ENCODE measurements at regions not wholly inside any gene's neighbourhood (a gene's known extent, or its start where the extent isn't known, plus 50 kb on each side); places are given as distances from the start of the nearest gene placed in this dataset.

GRCh38 chr7:54159088-54159487 lies 383.1 kb upstream of the VSTM2A start:
- in situ Hi-C loops (cut with MboI) = no loop called here
- SMC1A ChIA-PET (ENCODE audit: uncharacterized antibody, unreplicated experiment) = no interaction called here
- ATAC-seq = no peak

More at GRCh38 chr7:54159088-54159487, 383.1 kb upstream of the VSTM2A start:
- POLR2A ChIA-PET = no interaction called here
- CTCF ChIA-PET = no interaction called here
- TF ChIP-seq SRF (IDR thresholded peaks at IDR 0.05; ENCODE audit: low read depth in 2 of 2, low read length in 2 of 2) = no peak
- TF ChIP-seq, protein P1, sequence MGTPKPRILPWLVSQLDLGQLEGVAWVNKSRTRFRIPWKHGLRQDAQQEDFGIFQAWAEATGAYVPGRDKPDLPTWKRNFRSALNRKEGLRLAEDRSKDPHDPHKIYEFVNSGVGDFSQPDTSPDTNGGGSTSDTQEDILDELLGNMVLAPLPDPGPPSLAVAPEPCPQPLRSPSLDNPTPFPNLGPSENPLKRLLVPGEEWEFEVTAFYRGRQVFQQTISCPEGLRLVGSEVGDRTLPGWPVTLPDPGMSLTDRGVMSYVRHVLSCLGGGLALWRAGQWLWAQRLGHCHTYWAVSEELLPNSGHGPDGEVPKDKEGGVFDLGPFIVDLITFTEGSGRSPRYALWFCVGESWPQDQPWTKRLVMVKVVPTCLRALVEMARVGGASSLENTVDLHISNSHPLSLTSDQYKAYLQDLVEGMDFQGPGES (IDR thresholded peaks at IDR 0.05) = no peak
- TF ChIP-seq ASH2L (IDR thresholded peaks at IDR 0.05; ENCODE audit: borderline replicate concordance, low read depth) = no peak
- no peak for TF ChIP-seq KLF5 (IDR thresholded peaks at IDR 0.05; ENCODE audit: partially characterized antibody)
- TF ChIP-seq USF2 (IDR thresholded peaks at IDR 0.05; ENCODE audit: borderline replicate concordance, low read depth, low read length) = no peak
- TF ChIP-seq BMI1 (IDR thresholded peaks at IDR 0.05; ENCODE audit: borderline replicate concordance) = no peak
- TF ChIP-seq STAT1 (conservative IDR thresholded peaks at IDR 0.05) = no peak
- no peak for TF ChIP-seq SREBF2 (IDR thresholded peaks at IDR 0.05; ENCODE audit: low read length)
- no peak for TF ChIP-seq CBX5 (IDR thresholded peaks at IDR 0.05; ENCODE audit: low read depth)
- TF ChIP-seq, protein P2, sequence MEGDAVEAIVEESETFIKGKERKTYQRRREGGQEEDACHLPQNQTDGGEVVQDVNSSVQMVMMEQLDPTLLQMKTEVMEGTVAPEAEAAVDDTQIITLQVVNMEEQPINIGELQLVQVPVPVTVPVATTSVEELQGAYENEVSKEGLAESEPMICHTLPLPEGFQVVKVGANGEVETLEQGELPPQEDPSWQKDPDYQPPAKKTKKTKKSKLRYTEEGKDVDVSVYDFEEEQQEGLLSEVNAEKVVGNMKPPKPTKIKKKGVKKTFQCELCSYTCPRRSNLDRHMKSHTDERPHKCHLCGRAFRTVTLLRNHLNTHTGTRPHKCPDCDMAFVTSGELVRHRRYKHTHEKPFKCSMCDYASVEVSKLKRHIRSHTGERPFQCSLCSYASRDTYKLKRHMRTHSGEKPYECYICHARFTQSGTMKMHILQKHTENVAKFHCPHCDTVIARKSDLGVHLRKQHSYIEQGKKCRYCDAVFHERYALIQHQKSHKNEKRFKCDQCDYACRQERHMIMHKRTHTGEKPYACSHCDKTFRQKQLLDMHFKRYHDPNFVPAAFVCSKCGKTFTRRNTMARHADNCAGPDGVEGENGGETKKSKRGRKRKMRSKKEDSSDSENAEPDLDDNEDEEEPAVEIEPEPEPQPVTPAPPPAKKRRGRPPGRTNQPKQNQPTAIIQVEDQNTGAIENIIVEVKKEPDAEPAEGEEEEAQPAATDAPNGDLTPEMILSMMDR (IDR thresholded peaks at IDR 0.05 in 2 of 3, conservative IDR thresholded peaks at IDR 0.05 in 1 of 3; ENCODE audit: control insufficient read depth in 2 of 3, extremely low read depth in 1 of 3, insufficient read depth in 1 of 3, low read depth in 3 of 3, low read length in 3 of 3) = no peak
- no peak for TF ChIP-seq HDAC2 (IDR thresholded peaks at IDR 0.05)
- no peak for TF ChIP-seq ZBED1 (IDR thresholded peaks at IDR 0.05; ENCODE audit: borderline replicate concordance)
- no peak for TF ChIP-seq RCOR1 (conservative IDR thresholded peaks at IDR 0.05; ENCODE audit: low read depth, low read length)
- TF ChIP-seq, protein P3, sequence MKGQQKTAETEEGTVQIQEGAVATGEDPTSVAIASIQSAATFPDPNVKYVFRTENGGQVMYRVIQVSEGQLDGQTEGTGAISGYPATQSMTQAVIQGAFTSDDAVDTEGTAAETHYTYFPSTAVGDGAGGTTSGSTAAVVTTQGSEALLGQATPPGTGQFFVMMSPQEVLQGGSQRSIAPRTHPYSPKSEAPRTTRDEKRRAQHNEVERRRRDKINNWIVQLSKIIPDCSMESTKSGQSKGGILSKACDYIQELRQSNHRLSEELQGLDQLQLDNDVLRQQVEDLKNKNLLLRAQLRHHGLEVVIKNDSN (IDR thresholded peaks at IDR 0.05; ENCODE audit: borderline replicate concordance, extremely low read length, insufficient read depth, low read depth, low read length) = no peak
- no peak for TF ChIP-seq KAT2A (conservative IDR thresholded peaks at IDR 0.05; ENCODE audit: control insufficient read depth, low read depth, low read length)
- TF ChIP-seq NFIC (IDR thresholded peaks at IDR 0.05; ENCODE audit: low read depth, low read length) = no peak
- TF ChIP-seq NBN (IDR thresholded peaks at IDR 0.05) = no peak
- no peak for TF ChIP-seq NFYA (IDR thresholded peaks at IDR 0.05; ENCODE audit: borderline replicate concordance, low read depth, low read length)
- WGBS (ENCODE audit: insufficient coverage, insufficient replicate concordance, low lambda C conversion rate, missing lambda C conversion rate) = 0% methylated on average over 2 of the region's 2 CpGs
- Histone ChIP-seq H3K4me3 (no peak overlapping the region), H3K4me1 (ENCODE audit: control insufficient read depth, insufficient read depth, low read length) (no peaks in the 10 kb centered on the region), H3K27me3 (replicated peaks in 1 of 2; ENCODE audit: control insufficient read depth in 2 of 2, insufficient read depth in 2 of 2, low read length in 1 of 2) (no peaks in the 10 kb centered on the region), H3K9me3 (replicated peaks; ENCODE audit: control insufficient read depth, insufficient read depth, low read length) (no peaks in the 10 kb centered on the region), H2AFZ (ENCODE audit: control insufficient read depth, low read depth, low read length) (no peak overlapping the region), H3K27ac (ENCODE audit: control insufficient read depth, insufficient read depth) (no peak overlapping the region), H3K79me2 (ENCODE audit: control insufficient read depth, insufficient read depth, low read length) (no peaks in the 10 kb centered on the region), H3K9ac (ENCODE audit: control insufficient read depth, insufficient read depth, low read length) (no peak overlapping the region), H3K4me2 (ENCODE audit: control insufficient read depth, insufficient read depth) (no peak overlapping the region), H4K20me1 (ENCODE audit: control insufficient read depth, insufficient read depth) (no peaks in the 10 kb centered on the region), H3K36me3 (ENCODE audit: control insufficient read depth in 2 of 2, insufficient read depth in 2 of 2, low read length in 1 of 2) (no peaks in the 10 kb centered on the region)
- intact Hi-C loops (cut with micrococcal nuclease; ENCODE audit: unreplicated experiment) = no loop called here
- FAIRE-seq (no peak), DNase-seq (ENCODE audit: low read depth, low spot score) (no peak)
- RAD21 ChIA-PET (ENCODE audit: unreplicated experiment) = no interaction called here
- no TSS peak for BruUV-seq (replicated peaks)

Measured in GM12878 (cell line).